AG04449 (cell line): ENCODE measurements at regions not wholly inside any gene's neighbourhood (a gene's known extent, or its start where the extent isn't known, plus 50 kb on each side); places are given as distances from the start of the nearest gene placed in this dataset.

Experiments used
- CTCF ChIA-PET: fragments of 350-600 bp; formaldehyde crosslinking; extraction: SDS; loops from one replicate; lab custom pipeline; 2021; ENCODE audit warnings: antibody characterized with exemption; lab: Yijun Ruan, JAX
- POLR2A ChIA-PET: fragments of 400-600, 350-600 bp; formaldehyde crosslinking; extraction: SDS; loops from one replicate; lab custom pipeline; 2020; ENCODE audit warnings: antibody characterized with exemption, inconsistent platforms; lab: Yijun Ruan, JAX
- DNase-seq: peaks from one replicate; pipeline ENCODE4 v3.0.0-alpha.2; 2010; ENCODE audit warnings: low read depth, low spot score
- H3K4me3 ChIP-seq: 2 replicates; pipeline ENCODE4 v1.5.1; 2011; ENCODE audit warnings: low read depth, mild to moderate bottlenecking, control low read depth, low read length
- TF ChIP-seq, protein P1 (sequence below): IDR thresholded peaks from one replicate; pipeline ENCODE4 v1.5.1; 2011; ENCODE audit warnings: mild to moderate bottlenecking, moderate library complexity, low read length, control low read depth, inconsistent platforms; ENCODE audit not compliant: insufficient read depth; ENCODE audit errors: missing control alignments

DNA sequence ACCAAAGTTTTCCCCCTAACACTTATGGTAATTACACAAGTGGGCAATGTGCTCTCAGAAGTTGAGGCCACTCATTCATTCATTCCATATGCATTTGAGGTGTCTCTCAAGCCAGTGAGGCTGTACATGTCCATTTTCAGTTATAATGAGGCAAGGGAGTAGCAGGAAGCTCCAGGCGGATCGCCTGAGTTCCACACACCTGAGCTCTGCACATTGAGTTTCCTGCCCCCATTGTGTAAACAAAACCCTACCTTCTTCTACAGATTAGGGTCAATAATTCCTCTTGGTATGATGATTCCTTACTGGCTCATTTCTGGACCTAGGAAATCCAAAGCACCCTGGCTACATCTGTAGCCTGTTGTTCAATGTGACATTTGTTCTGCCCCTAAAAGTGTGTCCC, 555.3 kb downstream of the MED13L start:
- POLR2A ChIA-PET = no interaction called here
- CTCF ChIA-PET = no interaction called here
- H3K4me3 ChIP-seq = no peak overlapping the region
- DNase-seq = no peak
- TF ChIP-seq, protein P1, sequence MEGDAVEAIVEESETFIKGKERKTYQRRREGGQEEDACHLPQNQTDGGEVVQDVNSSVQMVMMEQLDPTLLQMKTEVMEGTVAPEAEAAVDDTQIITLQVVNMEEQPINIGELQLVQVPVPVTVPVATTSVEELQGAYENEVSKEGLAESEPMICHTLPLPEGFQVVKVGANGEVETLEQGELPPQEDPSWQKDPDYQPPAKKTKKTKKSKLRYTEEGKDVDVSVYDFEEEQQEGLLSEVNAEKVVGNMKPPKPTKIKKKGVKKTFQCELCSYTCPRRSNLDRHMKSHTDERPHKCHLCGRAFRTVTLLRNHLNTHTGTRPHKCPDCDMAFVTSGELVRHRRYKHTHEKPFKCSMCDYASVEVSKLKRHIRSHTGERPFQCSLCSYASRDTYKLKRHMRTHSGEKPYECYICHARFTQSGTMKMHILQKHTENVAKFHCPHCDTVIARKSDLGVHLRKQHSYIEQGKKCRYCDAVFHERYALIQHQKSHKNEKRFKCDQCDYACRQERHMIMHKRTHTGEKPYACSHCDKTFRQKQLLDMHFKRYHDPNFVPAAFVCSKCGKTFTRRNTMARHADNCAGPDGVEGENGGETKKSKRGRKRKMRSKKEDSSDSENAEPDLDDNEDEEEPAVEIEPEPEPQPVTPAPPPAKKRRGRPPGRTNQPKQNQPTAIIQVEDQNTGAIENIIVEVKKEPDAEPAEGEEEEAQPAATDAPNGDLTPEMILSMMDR = no peak

DNA sequence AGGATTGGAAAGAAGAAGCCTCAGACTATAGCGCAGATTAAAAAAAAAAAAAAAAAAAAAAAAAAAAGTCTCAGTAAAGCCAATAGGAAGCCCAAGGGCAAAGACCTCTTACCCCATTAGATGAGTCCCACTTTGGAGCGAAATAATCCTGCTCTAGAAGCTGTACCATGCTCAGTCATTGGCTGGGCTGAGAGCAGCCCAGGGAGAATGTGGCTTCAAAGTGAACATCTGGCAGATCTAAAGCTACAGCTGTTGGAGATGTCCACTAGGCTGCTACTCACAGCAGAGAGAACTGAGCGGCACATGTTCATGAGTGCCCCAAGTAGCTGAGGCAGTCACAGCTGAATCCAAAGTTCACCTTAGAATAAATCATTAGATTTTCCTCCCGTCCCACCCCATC, 560.9 kb downstream of the MED13L start:
- ChIA-PET POLR2A (no interaction called here), CTCF (no interaction called here)
- TF ChIP-seq, protein P1 = no peak
- no peak for DNase-seq
- H3K4me3 ChIP-seq = no peak overlapping the region

- POLR2A ChIA-PET = no interaction called here
- TF ChIP-seq, protein P1 = no peak
- H3K4me3 ChIP-seq = no peak overlapping the region
- no peak for DNase-seq
- CTCF ChIA-PET = no interaction called here
Observed at GRCh38 chr12:115712676-115713075, 564.8 kb downstream of the MED13L start.

- H3K4me3 ChIP-seq = no peak overlapping the region
- TF ChIP-seq, protein P1 = no peak
- ChIA-PET POLR2A (no interaction called here), CTCF (no interaction called here)
- DNase-seq = no peak
Observed at GRCh38 chr12:115710104-115710564, 567.4 kb downstream of the MED13L start.

DNA sequence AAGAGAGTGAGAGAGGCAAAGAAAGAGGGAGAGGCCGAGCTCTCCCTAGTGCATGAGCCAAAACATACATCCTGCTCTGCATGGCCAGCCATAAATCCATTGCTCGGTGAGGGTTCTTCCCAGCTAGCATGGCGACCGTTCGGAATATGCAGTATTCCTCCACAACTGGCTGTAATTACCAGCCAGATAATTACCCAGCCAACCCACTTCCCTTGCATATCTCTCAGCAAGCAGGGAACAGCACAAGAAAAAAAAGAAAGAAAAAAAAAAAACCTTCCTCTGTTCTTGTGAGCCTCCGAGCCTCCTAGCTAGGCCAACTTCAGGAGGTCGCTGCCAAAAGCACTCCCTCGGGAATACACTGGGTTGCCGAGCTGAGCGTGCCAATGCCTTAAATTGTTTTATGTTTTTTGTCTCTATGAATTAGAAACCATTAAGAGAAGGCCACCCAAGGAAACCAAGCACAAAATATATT, 567.9 kb downstream of the MED13L start:
- no peak overlapping the region for H3K4me3 ChIP-seq
- ChIA-PET POLR2A (no interaction called here), CTCF (no interaction called here)
- TF ChIP-seq, protein P1 = no peak
- no peak for DNase-seq

- no peak overlapping the region for H3K4me3 ChIP-seq
- TF ChIP-seq, protein P1 = no peak
- ChIA-PET CTCF (no interaction called here), POLR2A (no interaction called here)
- DNase-seq = no peak
Observed at GRCh38 chr12:115708801-115709200, 568.7 kb downstream of the MED13L start.
